Endothelial cell of umbilical vein (primary cell): ENCODE measurements at regions not wholly inside any gene's neighbourhood (a gene's known extent, or its start where the extent isn't known, plus 50 kb on each side); places are given as distances from the start of the nearest gene placed in this dataset.

Experiments
- BruUV-seq: library from RNA; stranded (reverse); fragments of 400-500 nt; replicated peaks from 2 replicates; lab custom pipeline; 2021; lab: Mats Ljungman, UMichigan
- CTCF ChIA-PET: fragments of 300-600, 350-600 bp; sonication (Branson Sonifier 250); formaldehyde crosslinking; loops from one replicate; lab custom pipeline; 2021; ENCODE audit warnings: antibody characterized with exemption, inconsistent platforms; lab: Charles Lee
- POLR2A ChIA-PET: fragments of 300-600, 350-600 bp; sonication (Branson Sonifier 250); formaldehyde crosslinking; loops from one replicate; lab custom pipeline; 2021; ENCODE audit warnings: antibody characterized with exemption, inconsistent platforms; lab: Charles Lee
- DNase-seq: peaks from one replicate; pipeline ENCODE4 v3.0.0-alpha.2; 2011; ENCODE audit warnings: low read depth, low spot score
- FAIRE-seq: peaks from 2 replicates; lab custom pipeline; 2011; peaks lifted over from hg19 to GRCh38; lab: Jason Lieb, UNC
- H2AFZ ChIP-seq: 2 replicates; pipeline ENCODE4 v1.6.0; 2012; ENCODE audit warnings: low read depth, low read length, control low read depth, inconsistent platforms
- H3K27ac ChIP-seq: 2 replicates; pipeline ENCODE4 v1.5.1; 2011; ENCODE audit warnings: low read depth, mild to moderate bottlenecking, control low read depth, low read length, moderate library complexity; ENCODE audit not compliant: insufficient read depth
- H3K27me3 ChIP-seq, 2 experiments: 2 replicates each; pipeline versions ENCODE4 v1.6.0 to v1.6.1; 2011; ENCODE audit warnings: low read length in 2 of 2, mixed read lengths in 1 of 2; ENCODE audit not compliant: control insufficient read depth in 2 of 2, insufficient read depth in 2 of 2
- H3K36me3 ChIP-seq, 2 experiments: 2 replicates in 1 of 2; 3 replicates in 1 of 2; pipeline ENCODE4 v1.5.1; 2011; ENCODE audit warnings: low read length in 2 of 2, mild to moderate bottlenecking in 1 of 2, moderate library complexity in 1 of 2; ENCODE audit not compliant: control insufficient read depth in 2 of 2, insufficient read depth in 2 of 2; ENCODE audit errors: extremely low read depth in 1 of 2
- H3K4me1 ChIP-seq: 3 replicates; pipeline ENCODE4 v1.5.1; 2011; ENCODE audit warnings: mild to moderate bottlenecking, low read length; ENCODE audit not compliant: control insufficient read depth, insufficient read depth; ENCODE audit errors: extremely low read depth
- H3K4me2 ChIP-seq: 2 replicates; pipeline ENCODE4 v1.6.1; 2011; ENCODE audit warnings: low read length, control low read depth, mixed read lengths; ENCODE audit not compliant: insufficient read depth
- H3K4me3 ChIP-seq, 3 experiments: fragments of 200-600 bp in 1 of 3; sonication (generic), shearing (Covaris generic) in 1 of 3; replicated peaks in 1 of 3; 2 replicates each; pipeline ENCODE4 v1.5.1; 2011 to 2016; ENCODE audit warnings: control low read depth in 3 of 3, low read length in 3 of 3, mild to moderate bottlenecking in 2 of 3, inconsistent platforms in 1 of 3, low read depth in 1 of 3, moderate library complexity in 1 of 3; ENCODE audit not compliant: insufficient read depth in 1 of 3
- H3K79me2 ChIP-seq: 2 replicates; pipeline ENCODE4 v1.6.0; 2012; ENCODE audit warnings: low read length, inconsistent platforms; ENCODE audit not compliant: control insufficient read depth, insufficient read depth
- H3K9ac ChIP-seq: replicated peaks from 2 replicates; pipeline ENCODE3; 2011; ENCODE audit warnings: low read length, control low read depth; ENCODE audit not compliant: insufficient read depth; ENCODE audit errors: extremely low read depth
- H3K9me1 ChIP-seq: replicated peaks from 3 replicates; pipeline ENCODE4 v1.6.0; 2011; ENCODE audit warnings: mild to moderate bottlenecking, low read length; ENCODE audit not compliant: control insufficient read depth, insufficient read depth; ENCODE audit errors: extremely low read depth
- H3K9me3 ChIP-seq: replicated peaks from 2 replicates; pipeline ENCODE4 v1.5.1; 2012; ENCODE audit warnings: low read length, inconsistent platforms; ENCODE audit not compliant: control insufficient read depth, insufficient read depth
- H4K20me1 ChIP-seq: replicated peaks from 2 replicates; pipeline ENCODE3; 2011; ENCODE audit warnings: mild to moderate bottlenecking, low read length; ENCODE audit not compliant: control insufficient read depth, insufficient read depth; ENCODE audit errors: extremely low read depth
- CTCF ChIP-seq, 2 donors: IDR thresholded peaks; 1 replicate in 1 of 2; 2 replicates in 1 of 2; pipeline ENCODE4 v1.5.1; 2011; ENCODE audit warnings: low read length in 2 of 2, mild to moderate bottlenecking in 2 of 2, moderate library complexity in 2 of 2, control low read depth in 1 of 2, inconsistent platforms in 1 of 2, low read depth in 1 of 2; ENCODE audit not compliant: insufficient read depth in 1 of 2; ENCODE audit errors: extremely low read depth in 1 of 2
- EZH2 ChIP-seq: IDR thresholded peaks from 2 replicates; pipeline ENCODE4 v1.6.1; 2012; ENCODE audit warnings: borderline replicate concordance, low read depth, mild to moderate bottlenecking, moderate library complexity, low read length, inconsistent platforms; ENCODE audit not compliant: severe bottlenecking
- FOS ChIP-seq: IDR thresholded peaks from 2 replicates; pipeline ENCODE4 v1.6.1; 2011; ENCODE audit warnings: mild to moderate bottlenecking, low read length, moderate library complexity, borderline replicate concordance; ENCODE audit not compliant: insufficient read depth
- GATA2 ChIP-seq: IDR thresholded peaks from 2 replicates; pipeline ENCODE4 v1.7.0; 2011; ENCODE audit warnings: low read depth, mild to moderate bottlenecking, moderate library complexity, mixed read lengths, low read length; ENCODE audit not compliant: insufficient read length, insufficient read depth
- JUN ChIP-seq: IDR thresholded peaks from 2 replicates; pipeline ENCODE4 v1.6.1; 2011; ENCODE audit warnings: borderline replicate concordance, low read depth; ENCODE audit not compliant: insufficient read length, insufficient read depth
- MYC ChIP-seq: IDR thresholded peaks from one replicate; pipeline ENCODE4 v1.6.1; 2011; ENCODE audit warnings: mild to moderate bottlenecking, low read depth, low read length
- POLR2A ChIP-seq: IDR thresholded peaks from 2 replicates; pipeline ENCODE4 v1.6.1; 2012; ENCODE audit warnings: low read depth, mild to moderate bottlenecking, control low read depth, low read length
- POLR2AphosphoS5 ChIP-seq: IDR thresholded peaks from 2 replicates; pipeline ENCODE4 v1.6.1; 2012; ENCODE audit warnings: low read depth, mild to moderate bottlenecking, control low read depth, low read length, moderate library complexity; ENCODE audit not compliant: insufficient read depth
- dilution Hi-C: fragments of 300-500 bp; cut with MboI; formaldehyde crosslinking; loops from one replicate; pipeline ENCODE4 v1.15.0; 2019; ENCODE audit warnings: low sequenced_read_pairs; ENCODE audit not compliant: extremely low pct_ligation_motif_present
- intact Hi-C: fragments of 100-400 bp; cut with micrococcal nuclease; formaldehyde crosslinking; loops from one replicate; pipeline ENCODE4 v1.10.0; 2022
- TF ChIP-seq, protein P1 (sequence below): IDR thresholded peaks from 2 replicates; pipeline ENCODE4 v1.6.1; 2011; ENCODE audit not compliant: insufficient read depth, insufficient read length

DNA sequence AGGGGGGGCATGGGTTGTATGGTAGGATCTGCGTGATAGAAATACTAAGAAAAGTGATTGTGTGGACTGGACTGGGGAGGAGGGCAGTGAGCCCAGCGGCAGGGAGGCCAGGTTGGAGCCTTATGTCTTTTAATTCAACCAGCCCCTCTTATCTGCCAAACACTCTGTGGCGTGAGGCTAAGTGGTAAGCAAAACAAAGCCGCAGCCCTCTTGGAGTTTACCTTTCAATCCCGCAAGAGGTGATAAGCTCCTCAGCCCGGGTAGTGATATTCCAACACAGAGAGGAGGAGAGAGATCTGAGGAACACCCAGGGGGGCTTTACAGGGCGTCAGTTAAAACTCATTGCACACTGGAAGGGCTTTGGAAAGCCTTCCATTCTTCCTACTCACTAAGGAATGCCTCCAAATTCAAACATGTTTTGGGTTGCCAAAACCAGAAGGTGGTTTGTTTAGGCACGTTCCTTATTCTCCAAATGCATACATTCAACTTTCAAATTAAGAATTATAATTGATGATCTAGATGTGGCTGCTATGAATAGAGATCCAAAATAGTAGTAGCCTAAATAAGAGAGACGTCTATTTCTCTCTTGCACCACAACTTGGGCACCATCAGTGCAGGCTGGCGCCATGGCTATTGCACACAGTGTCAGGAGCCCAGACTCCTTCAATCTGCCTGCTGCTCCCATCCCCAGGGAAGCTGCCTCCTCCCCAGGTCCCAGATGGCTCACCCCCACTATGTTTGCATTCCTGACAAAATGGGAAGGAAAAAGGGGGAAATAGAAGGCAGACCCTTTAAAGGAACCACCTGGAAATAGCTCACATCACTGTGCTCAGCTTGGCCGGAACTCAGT is 75.1 kb upstream of the FSTL4 start:
- FAIRE-seq (no peak), DNase-seq (no peak)
- Histone ChIP-seq H3K36me3 (no peaks in the 10 kb centered on the region), H4K20me1 (no peaks in the 10 kb centered on the region), H2AFZ (no peak overlapping the region), H3K79me2 (no peaks in the 10 kb centered on the region), H3K4me3 (no peak overlapping the region), H3K4me1 (no peaks in the 10 kb centered on the region), H3K27me3 (peaks cover 0 to 6% of the 10 kb centered on the region in 2 experiments), H3K27ac (no peak overlapping the region), H3K9me1 (no peaks in the 10 kb centered on the region), H3K9ac (no peak overlapping the region), H3K9me3 (no peaks in the 10 kb centered on the region), H3K4me2 (no peak overlapping the region)
- dilution Hi-C loops = no loop called here
- no TSS peak for BruUV-seq
- POLR2A ChIA-PET = no interaction called here
- CTCF ChIA-PET = interaction anchor here (1.2 kb wide), 1 partner anchor 9 kb away, joined by 3 read pairs; no protein-coding TSS in a partner anchor
- TF ChIP-seq JUN (no peak), FOS (no peak), CTCF (IDR thresholded peaks at IDR 0.05; ENCODE audit: extremely low read depth in 1 of 2, insufficient read depth in 1 of 2, low read depth in 1 of 2, low read length in 2 of 2) (no peak), MYC (no peak), GATA2 (no peak), POLR2AphosphoS5 (no peak), EZH2 (no peak), POLR2A (no peak)
- TF ChIP-seq, protein P1, sequence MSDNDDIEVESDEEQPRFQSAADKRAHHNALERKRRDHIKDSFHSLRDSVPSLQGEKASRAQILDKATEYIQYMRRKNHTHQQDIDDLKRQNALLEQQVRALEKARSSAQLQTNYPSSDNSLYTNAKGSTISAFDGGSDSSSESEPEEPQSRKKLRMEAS = no peak
- intact Hi-C loops = no loop called here
